Aorta (tissue), 5 donors: ENCODE measurements at regions not wholly inside any gene's neighbourhood (a gene's known extent, or its start where the extent isn't known, plus 50 kb on each side); places are given as distances from the start of the nearest gene placed in this dataset.

Experiments used
- ATAC-seq: fragments of 200-7000 bp; cut with Tn5 transposase; one replicate; pipeline ENCODE4 v1.9.1; 2022; ENCODE audit warnings: moderate library complexity; ENCODE audit not compliant: low FRiP score
- DNase-seq, 2 donors: peaks; one replicate each; pipeline ENCODE4 v3.0.0-alpha.2; 2020
- H3K27ac ChIP-seq, 2 donors: one replicate each; pipeline ENCODE4 v1.5.1; 2013; ENCODE audit warnings: low read length in 2 of 2, mild to moderate bottlenecking in 2 of 2, moderate library complexity in 2 of 2, control low read depth in 1 of 2, inconsistent platforms in 1 of 2, low read depth in 1 of 2
- H3K27me3 ChIP-seq, 2 donors: one replicate each; pipeline ENCODE4 v1.6.1; 2013; ENCODE audit warnings: control low read depth in 1 of 2, low read length in 1 of 2, mild to moderate bottlenecking in 1 of 2, moderate library complexity in 1 of 2; ENCODE audit not compliant: insufficient read depth in 2 of 2, control insufficient read depth in 1 of 2
- H3K36me3 ChIP-seq, 2 donors: one replicate each; pipeline ENCODE4 v1.6.1; 2013; ENCODE audit warnings: control low read depth in 1 of 2, low read length in 1 of 2, mild to moderate bottlenecking in 1 of 2; ENCODE audit not compliant: insufficient read depth in 2 of 2, control insufficient read depth in 1 of 2
- H3K4me1 ChIP-seq, 2 donors: one replicate each; pipeline ENCODE4 v1.6.1; 2013; ENCODE audit warnings: low read length in 2 of 2, control low read depth in 1 of 2, mild to moderate bottlenecking in 1 of 2, moderate library complexity in 1 of 2; ENCODE audit not compliant: insufficient read depth in 2 of 2, control insufficient read depth in 1 of 2
- H3K4me3 ChIP-seq, 2 donors: one replicate each; pipeline ENCODE4 v1.5.1; 2013; ENCODE audit warnings: low read length in 2 of 2, control low read depth in 1 of 2, mild to moderate bottlenecking in 1 of 2
- H3K9me3 ChIP-seq: one replicate; pipeline ENCODE4 v1.6.1; 2013; ENCODE audit warnings: mild to moderate bottlenecking, low read length; ENCODE audit not compliant: control insufficient read depth
- WGBS, 2 donors: extraction: QIAGEN DNeasy Blood & Tissue Kit; methylation state at CpG; one replicate each; pipeline ENCODE4 v1.1.7; 2013; 5-methylcytosine and 5-hydroxymethylcytosine counted together
- intact Hi-C, 2 donors: fragments of 100-400 bp; cut with DNase I; formaldehyde crosslinking; loops; one replicate each; pipeline versions ENCODE4 v1.14.2 to v1.15.0; 2022
- donor health status: healthy with polysubstance abuse.
- donor health status: Bipolar disorder and iron deficiency.
- donor health status: DM: no; HTN: no; CAD: no.
- donor health status: DM: no; HTN: no; CAD: no.
- donor health status: DM: yes; HTN: yes; CAD: no.

GRCh38 chr11:81942646-81943045 lies 791.0 kb downstream of the FAM181B start:
- 66 to 71% methylated on average over 2 of the region's 2 CpGs for WGBS, 2 donors

GRCh38 chr11:81941998-81942397 lies 791.7 kb downstream of the FAM181B start:
- H3K4me3 ChIP-seq, result no peak overlapping the region
- no peak for ATAC-seq

More at GRCh38 chr11:81942646-81943045, 791.0 kb downstream of the FAM181B start:
- intact Hi-C loops, result no loop called here
- no peak overlapping the region for H3K4me3 ChIP-seq
- H3K4me1 ChIP-seq, result no peaks in the 10 kb centered on the region
- no peaks in the 10 kb centered on the region for H3K27me3 ChIP-seq
- no peak for ATAC-seq
- DNase-seq, result no peak
- no peak overlapping the region for H3K27ac ChIP-seq
- no peaks in the 10 kb centered on the region for H3K9me3 ChIP-seq
- no peaks in the 10 kb centered on the region for H3K36me3 ChIP-seq

DNA sequence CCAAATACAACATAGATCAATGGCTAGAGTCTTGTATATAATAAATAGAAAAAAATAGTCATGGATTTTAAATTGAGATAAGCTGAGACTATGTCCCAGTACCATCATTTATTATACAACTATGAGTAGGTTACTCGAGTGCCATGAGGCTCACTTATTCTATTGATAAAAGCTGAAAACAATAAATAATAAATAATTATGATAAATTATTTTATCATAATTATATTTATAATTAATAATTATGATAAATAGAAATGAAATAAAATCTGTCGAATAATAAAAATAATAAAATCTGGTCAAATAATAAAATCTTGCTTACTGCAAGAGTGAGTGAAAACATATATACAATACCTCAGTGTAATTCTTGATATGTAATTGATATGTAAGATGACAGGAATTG lies 801.4 kb downstream of the FAM181B start:
- ATAC-seq (no peak), DNase-seq (no peak)
- no peaks in the 10 kb centered on the region for H3K9me3 ChIP-seq
- H3K4me3 ChIP-seq, result no peak overlapping the region
- WGBS, 2 donors, result 91% methylated on average over 2 of the region's 2 CpGs
- no peaks in the 10 kb centered on the region for H3K4me1 ChIP-seq
- H3K27me3 ChIP-seq, result no peaks in the 10 kb centered on the region
- no peaks in the 10 kb centered on the region for H3K36me3 ChIP-seq
- intact Hi-C loops, result no loop called here
- no peak overlapping the region for H3K27ac ChIP-seq

More at GRCh38 chr11:81941998-81942397, 791.7 kb downstream of the FAM181B start:
- H3K27me3 ChIP-seq, result no peaks in the 10 kb centered on the region
- intact Hi-C loops, result no loop called here
- 37 to 42% methylated on average over 2 of the region's 2 CpGs for WGBS, 2 donors
- H3K9me3 ChIP-seq, result no peaks in the 10 kb centered on the region
- H3K27ac ChIP-seq, result no peak overlapping the region
- no peak for DNase-seq
- no peaks in the 10 kb centered on the region for H3K36me3 ChIP-seq
- H3K4me1 ChIP-seq, result no peaks in the 10 kb centered on the region

DNA sequence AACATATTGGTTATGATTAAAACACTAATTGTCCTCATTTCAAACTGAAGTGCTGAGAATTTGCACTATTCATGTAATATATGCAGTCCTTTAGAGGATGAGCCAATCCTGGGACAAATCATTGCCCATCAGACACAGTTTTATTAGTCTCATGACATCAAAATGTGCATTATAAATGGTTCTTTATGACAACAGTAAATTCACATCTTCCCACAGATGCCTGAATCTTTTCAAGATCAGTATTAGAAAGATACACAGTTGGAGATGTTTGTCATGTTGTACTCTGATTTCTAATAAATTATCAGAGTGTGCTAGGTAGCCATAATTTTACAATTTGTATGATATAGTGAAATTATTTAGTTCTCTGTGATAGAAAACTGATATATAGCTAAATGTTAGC lies 813.5 kb downstream of the FAM181B start:
- Histone ChIP-seq H3K27ac (no peak overlapping the region), H3K36me3 (no peaks in the 10 kb centered on the region), H3K9me3 (no peaks in the 10 kb centered on the region), H3K4me3 (no peak overlapping the region), H3K4me1 (no peaks in the 10 kb centered on the region), H3K27me3 (no peaks in the 10 kb centered on the region)
- no peak for ATAC-seq
- intact Hi-C loops, result no loop called here
- DNase-seq, result no peak

DNA sequence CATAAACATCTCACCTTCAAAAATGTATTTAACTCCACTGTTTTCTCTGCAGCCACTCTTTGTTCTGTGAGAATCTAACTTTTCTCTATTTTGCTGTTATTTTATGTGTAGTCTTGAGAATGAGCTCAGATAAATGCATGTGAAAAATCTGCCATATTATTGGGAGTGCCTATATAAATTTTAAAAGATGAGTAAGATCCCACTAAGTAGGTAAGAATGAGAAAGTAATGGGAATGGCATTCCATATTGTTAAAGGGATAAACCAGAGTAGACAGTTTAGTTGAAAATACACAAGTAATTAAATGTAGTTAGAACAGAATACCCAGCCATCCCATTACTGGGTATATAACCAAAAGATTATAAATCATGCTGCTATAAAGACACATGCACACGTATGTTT lies 817.2 kb downstream of the FAM181B start:
- intact Hi-C loops, result loop anchor here in 1 of 2 donors (10.0 kb wide), 2 partner anchors 48 to 138 kb away; no protein-coding TSS in a partner anchor
- no peaks in the 10 kb centered on the region for H3K9me3 ChIP-seq
- DNase-seq (no peak), ATAC-seq (no peak)
- WGBS, 2 donors, result 80 to 89% methylated on average over 1 of the region's 1 CpG
- H3K4me1 ChIP-seq, result no peaks in the 10 kb centered on the region
- no peaks in the 10 kb centered on the region for H3K27me3 ChIP-seq
- no peak overlapping the region for H3K27ac ChIP-seq
- H3K4me3 ChIP-seq, result no peak overlapping the region
- no peaks in the 10 kb centered on the region for H3K36me3 ChIP-seq

GRCh38 chr11:81915045-81915444 lies 818.6 kb downstream of the FAM181B start:
- Histone ChIP-seq H3K4me1 (no peaks in the 10 kb centered on the region), H3K27ac (no peak overlapping the region), H3K4me3 (no peak overlapping the region), H3K27me3 (no peaks in the 10 kb centered on the region), H3K36me3 (no peaks in the 10 kb centered on the region), H3K9me3 (no peaks in the 10 kb centered on the region)
- intact Hi-C loops, result loop anchor here in 1 of 2 donors (10.0 kb wide), 2 partner anchors 50 to 140 kb away; no protein-coding TSS in a partner anchor
- peak in 1 of 2 donors; percentile 46 for DNase-seq
- no peak for ATAC-seq

DNA sequence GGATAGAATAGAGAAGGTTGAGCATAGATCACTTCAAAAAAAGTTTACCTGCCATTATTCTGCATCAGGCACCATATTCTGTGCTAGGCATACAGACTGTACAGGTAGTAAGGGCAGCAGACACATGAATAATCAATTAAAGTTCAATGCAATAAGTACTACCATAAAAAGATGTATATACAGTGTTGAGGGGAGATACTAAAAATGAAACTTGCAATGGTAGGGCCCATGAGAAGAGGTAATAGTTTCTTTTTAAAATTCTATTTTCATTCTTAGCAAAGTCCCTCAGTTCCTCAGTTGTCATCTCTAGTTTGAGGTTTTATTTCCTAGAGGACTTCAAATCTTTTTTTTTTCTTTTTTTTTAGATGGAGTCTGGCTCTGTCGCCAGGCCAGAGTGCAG lies 819.9 kb downstream of the FAM181B start:
- 84% methylated on average over 1 of the region's 1 CpG; no CpG with 5 or more reads in 1 of the 2 donors for WGBS, 2 donors
- Histone ChIP-seq H3K4me1 (no peaks in the 10 kb centered on the region), H3K27ac (no peak overlapping the region), H3K4me3 (no peak overlapping the region), H3K9me3 (no peaks in the 10 kb centered on the region), H3K27me3 (no peaks in the 10 kb centered on the region), H3K36me3 (no peaks in the 10 kb centered on the region)
- no peak for DNase-seq
- ATAC-seq, result no peak
- intact Hi-C loops, result loop anchor here in 1 of 2 donors (10.0 kb wide), 2 partner anchors 51 to 141 kb away; no protein-coding TSS in a partner anchor

GRCh38 chr11:81907996-81908395 lies 825.7 kb downstream of the FAM181B start:
- H3K36me3 ChIP-seq, result no peaks in the 10 kb centered on the region
- no peaks in the 10 kb centered on the region for H3K9me3 ChIP-seq
- WGBS, 2 donors, result 7 to 8% methylated on average over 2 of the region's 2 CpGs
- intact Hi-C loops, result no loop called here
- peaks cover 0 to 5% of the 10 kb centered on the region in 2 donors for H3K4me1 ChIP-seq
- no peak overlapping the region for H3K4me3 ChIP-seq
- H3K27ac ChIP-seq, result no peak overlapping the region
- no peak for DNase-seq
- no peaks in the 10 kb centered on the region for H3K27me3 ChIP-seq
- ATAC-seq, result no peak

DNA sequence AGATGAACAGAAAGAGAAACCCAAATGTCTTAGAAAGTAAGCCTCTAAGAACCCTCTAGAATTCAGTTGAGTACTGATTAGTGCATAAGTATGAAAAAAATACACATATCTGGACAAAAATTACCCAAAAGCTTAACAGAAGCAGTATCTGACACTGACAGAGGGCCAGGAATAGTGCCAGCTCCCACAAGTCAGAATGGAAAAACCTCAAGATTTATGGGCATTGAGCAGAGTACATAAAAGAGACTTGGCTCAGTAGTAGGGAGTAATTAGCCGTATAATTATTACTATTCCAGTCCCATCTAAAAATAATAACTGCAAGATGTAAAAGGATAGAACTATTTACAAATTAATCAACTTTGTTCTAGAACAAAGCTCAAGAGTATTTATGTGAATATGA lies 834.5 kb downstream of the FAM181B start:
- Histone ChIP-seq H3K27ac (no peak overlapping the region), H3K27me3 (no peaks in the 10 kb centered on the region), H3K36me3 (no peaks in the 10 kb centered on the region), H3K9me3 (no peaks in the 10 kb centered on the region), H3K4me1 (no peaks in the 10 kb centered on the region), H3K4me3 (no peak overlapping the region)
- WGBS, 2 donors, result 30 to 37% methylated on average over 1 of the region's 1 CpG
- no peak for ATAC-seq
- intact Hi-C loops, result loop anchor here in 1 of 2 donors (10.0 kb wide), 1 partner anchor 54 kb away; no protein-coding TSS in a partner anchor
- no peak for DNase-seq
